Ascending aorta (tissue), 2 donors: ENCODE measurements at regions not wholly inside any gene's neighbourhood (a gene's known extent, or its start where the extent isn't known, plus 50 kb on each side); places are given as distances from the start of the nearest gene placed in this dataset.

Source experiments
- DNase-seq, 2 donors: peaks; one replicate each; pipeline ENCODE4 v3.0.0-alpha.2; 2019; ENCODE audit warnings: low spot score in 2 of 2
- H3K27ac ChIP-seq, 2 donors: fragments of 200-600 bp; sonication (generic); one replicate each; pipeline ENCODE4 v1.5.1; 2016 to 2017; ENCODE audit warnings: mild to moderate bottlenecking in 1 of 2
- H3K27me3 ChIP-seq: fragments of 200-600 bp; sonication (generic); one replicate; pipeline ENCODE4 v1.5.1; 2017
- H3K36me3 ChIP-seq, 2 donors: fragments of 200-600 bp; sonication (generic); one replicate each; pipeline ENCODE4 v1.5.1; 2016
- H3K4me1 ChIP-seq, 2 donors: fragments of 200-600 bp; sonication (generic); one replicate each; pipeline ENCODE4 v1.5.1; 2016 to 2017; ENCODE audit warnings: mild to moderate bottlenecking in 1 of 2
- H3K4me3 ChIP-seq, 2 donors: fragments of 200-600 bp; sonication (generic); one replicate each; pipeline ENCODE4 v1.5.1; 2016 to 2017; ENCODE audit warnings: mild to moderate bottlenecking in 1 of 2
- H3K9me3 ChIP-seq, 2 donors: fragments of 200-600 bp; sonication (generic); one replicate each; pipeline ENCODE4 v1.5.1; 2016
- CTCF ChIP-seq, 3 experiments: fragments of 200-600 bp in 2 of 3; fragments of 450-650 bp in 1 of 3; sonication (generic) in 2 of 3; IDR thresholded peaks; one replicate each; pipeline ENCODE4 v1.5.1; 2016 to 2019; ENCODE audit warnings: antibody characterized with exemption in 3 of 3, mild to moderate bottlenecking in 1 of 3, moderate library complexity in 1 of 3
- intact Hi-C: fragments of 100-400 bp; cut with DNase I; formaldehyde crosslinking; loops from one replicate; pipeline ENCODE4 v1.15.1; 2023

- no peak overlapping the region for H3K27ac ChIP-seq
- H3K9me3 ChIP-seq: no peaks in the 10 kb centered on the region
- no peak overlapping the region for H3K4me3 ChIP-seq
- no peaks in the 10 kb centered on the region for H3K36me3 ChIP-seq
- no peak for DNase-seq
- intact Hi-C loops: loop anchor here (5.0 to 10.0 kb wide), 2 partner anchors 244 to 386 kb away; no protein-coding TSS in a partner anchor
- peaks cover 0 to 9% of the 10 kb centered on the region in 2 donors for H3K4me1 ChIP-seq
- H3K27me3 ChIP-seq: no peaks in the 10 kb centered on the region
- TF ChIP-seq CTCF (IDR thresholded peaks at IDR 0.05): no peak
Observed at GRCh38 chr2:23138701-23139100, 246.3 kb upstream of the KLHL29 start.

- Histone ChIP-seq H3K9me3 (no peaks in the 10 kb centered on the region), H3K4me1 (no peaks in the 10 kb centered on the region), H3K27ac (no peak overlapping the region), H3K4me3 (no peak overlapping the region), H3K36me3 (no peaks in the 10 kb centered on the region), H3K27me3 (no peaks in the 10 kb centered on the region)
- intact Hi-C loops: no loop called here
- no peak for DNase-seq
- no peak for TF ChIP-seq CTCF (IDR thresholded peaks at IDR 0.05)
Observed at GRCh38 chr2:23145460-23145859, 239.5 kb upstream of the KLHL29 start.

GRCh38 chr2:23146011-23146410, 239.0 kb upstream of the KLHL29 start:
- Histone ChIP-seq H3K27ac (no peak overlapping the region), H3K4me3 (no peak overlapping the region), H3K27me3 (no peaks in the 10 kb centered on the region), H3K36me3 (no peaks in the 10 kb centered on the region), H3K4me1 (no peaks in the 10 kb centered on the region), H3K9me3 (no peaks in the 10 kb centered on the region)
- no peak for DNase-seq
- no peak for TF ChIP-seq CTCF (IDR thresholded peaks at IDR 0.05)
- intact Hi-C loops: no loop called here

GRCh38 chr2:23148342-23148741, 236.6 kb upstream of the KLHL29 start:
- intact Hi-C loops: no loop called here
- no peaks in the 10 kb centered on the region for H3K36me3 ChIP-seq
- TF ChIP-seq CTCF (IDR thresholded peaks at IDR 0.05): no peak
- H3K9me3 ChIP-seq: no peaks in the 10 kb centered on the region
- H3K4me3 ChIP-seq: no peak overlapping the region
- H3K4me1 ChIP-seq: no peaks in the 10 kb centered on the region
- H3K27me3 ChIP-seq: no peaks in the 10 kb centered on the region
- no peak overlapping the region for H3K27ac ChIP-seq
- no peak for DNase-seq

DNA sequence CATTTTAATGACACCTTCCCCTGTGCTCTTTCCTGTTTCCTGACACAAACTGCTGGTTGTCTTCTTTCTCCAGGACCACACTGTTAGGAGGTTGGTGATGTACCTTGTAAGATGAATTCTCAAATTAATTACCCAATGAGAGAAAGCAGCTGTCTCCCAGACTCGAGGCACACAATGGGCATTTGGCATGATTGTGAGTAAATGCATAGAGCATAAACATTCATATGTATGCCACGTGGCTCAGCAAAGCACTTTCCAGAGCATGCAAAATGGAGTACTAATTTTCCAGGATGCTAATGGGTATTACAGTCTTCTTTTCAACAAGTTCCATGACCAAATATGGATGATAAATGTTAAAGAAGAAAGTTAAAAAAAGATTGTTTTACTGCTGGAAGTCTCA, 235.2 kb upstream of the KLHL29 start:
- Histone ChIP-seq H3K4me3 (no peak overlapping the region), H3K4me1 (no peaks in the 10 kb centered on the region), H3K36me3 (no peaks in the 10 kb centered on the region), H3K27me3 (no peaks in the 10 kb centered on the region), H3K27ac (no peak overlapping the region), H3K9me3 (no peaks in the 10 kb centered on the region)
- intact Hi-C loops: no loop called here
- no peak for TF ChIP-seq CTCF (IDR thresholded peaks at IDR 0.05)
- DNase-seq: no peak

DNA sequence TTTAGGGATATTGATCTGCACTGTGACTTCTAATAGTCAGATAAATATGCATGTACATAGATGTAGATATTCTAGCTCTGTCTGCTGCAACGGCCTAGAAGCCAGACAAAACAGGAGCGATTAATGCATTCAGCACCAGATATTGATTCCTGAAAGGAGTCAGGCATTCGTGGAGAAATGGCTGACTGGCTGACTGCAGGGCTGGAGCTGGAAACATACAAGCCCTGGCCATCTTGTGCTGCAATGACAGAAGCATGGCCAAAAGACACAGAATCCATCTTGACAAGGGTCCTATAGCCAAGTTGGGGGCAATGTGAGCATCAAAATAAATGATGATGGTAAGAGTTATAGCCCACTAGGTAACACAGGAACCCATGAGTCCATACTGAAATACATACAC, 231.5 kb upstream of the KLHL29 start:
- no peaks in the 10 kb centered on the region for H3K27me3 ChIP-seq
- no peak for TF ChIP-seq CTCF (IDR thresholded peaks at IDR 0.05)
- no peak overlapping the region for H3K4me3 ChIP-seq
- no peaks in the 10 kb centered on the region for H3K9me3 ChIP-seq
- no peaks in the 10 kb centered on the region for H3K4me1 ChIP-seq
- no peak overlapping the region for H3K27ac ChIP-seq
- intact Hi-C loops: no loop called here
- no peaks in the 10 kb centered on the region for H3K36me3 ChIP-seq
- no peak for DNase-seq
